Stimulated activated CD4-positive, alpha-beta T cell treated with anti-CD3 and anti-CD28 coated beads, TNF-alpha, amount 100 ng/mL, for 48 hours (primary cell): ENCODE measurements at regions not wholly inside any gene's neighbourhood (a gene's known extent, or its start where the extent isn't known, plus 50 kb on each side); places are given as distances from the start of the nearest gene placed in this dataset.
"Not testable (repeated sequence)": the region's sequence is repeated elsewhere in the genome, so short reads cannot be mapped to it uniquely, and the experiment has no call there.

Experiments
- DNase-seq, 3 donors: peaks; one replicate each; pipeline ENCODE4 v3.0.0-alpha.2; 2020; ENCODE audit warnings: low read depth in 3 of 3

DNA sequence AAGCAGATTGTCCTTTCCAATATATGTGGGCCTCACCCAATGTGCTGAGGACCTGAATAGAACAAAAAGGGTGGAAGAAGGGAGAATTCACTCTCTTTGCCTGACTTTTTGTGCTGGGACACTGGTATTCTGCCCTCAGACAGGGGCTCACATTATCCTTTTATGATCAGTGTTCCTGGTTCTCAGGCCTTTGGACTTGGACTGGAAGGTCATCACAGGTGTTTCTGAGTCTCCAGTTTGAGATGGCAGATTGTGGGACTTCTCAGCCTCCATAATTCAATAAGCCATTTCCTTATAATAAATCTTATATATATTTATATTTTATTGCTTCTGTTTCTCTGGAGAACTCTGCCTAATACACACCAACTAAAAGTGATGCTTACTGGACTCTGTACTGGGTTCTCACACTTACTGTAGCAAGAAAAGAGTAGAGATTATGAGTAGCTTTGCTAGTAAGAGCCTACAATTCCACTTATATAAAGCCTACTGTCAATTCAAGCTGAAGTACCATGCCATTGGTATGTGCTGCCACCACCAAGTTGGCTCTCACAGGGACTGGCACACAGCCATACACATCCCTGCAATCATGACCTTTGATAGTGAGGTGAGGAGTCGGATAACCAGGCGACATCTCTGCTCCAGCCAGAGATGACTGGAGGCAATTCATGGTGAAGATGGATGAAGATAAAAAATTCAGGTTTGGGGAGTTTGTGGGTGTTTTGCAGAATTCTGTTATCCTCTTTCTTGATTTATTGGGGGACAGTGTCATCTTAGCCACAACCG is 130.7 kb upstream of the NR3C1 start:
- DNase-seq, result no peak

GRCh38 chr5:143533475-143533874 is 130.0 kb upstream of the NR3C1 start:
- no peak for DNase-seq

DNA sequence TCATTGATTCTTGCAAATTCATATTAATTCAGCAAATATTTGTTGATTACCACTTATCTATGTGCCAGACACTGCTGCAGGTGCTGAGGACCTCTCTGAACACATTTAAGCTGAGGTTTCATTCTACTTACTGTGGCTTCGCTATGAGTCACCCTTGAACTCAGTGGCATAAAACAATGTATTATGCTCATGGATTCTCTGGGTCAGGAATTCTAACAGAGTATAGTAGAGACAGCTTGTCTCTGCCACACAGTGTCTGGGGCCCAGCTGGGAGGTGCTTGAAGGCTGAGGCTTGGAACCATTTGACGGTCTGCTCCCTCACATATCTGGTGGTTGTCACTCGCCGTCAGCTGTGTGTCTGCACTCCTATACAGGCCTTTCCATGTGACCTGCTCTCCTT is 124.3 kb upstream of the NR3C1 start:
- DNase-seq, result no peak

DNA sequence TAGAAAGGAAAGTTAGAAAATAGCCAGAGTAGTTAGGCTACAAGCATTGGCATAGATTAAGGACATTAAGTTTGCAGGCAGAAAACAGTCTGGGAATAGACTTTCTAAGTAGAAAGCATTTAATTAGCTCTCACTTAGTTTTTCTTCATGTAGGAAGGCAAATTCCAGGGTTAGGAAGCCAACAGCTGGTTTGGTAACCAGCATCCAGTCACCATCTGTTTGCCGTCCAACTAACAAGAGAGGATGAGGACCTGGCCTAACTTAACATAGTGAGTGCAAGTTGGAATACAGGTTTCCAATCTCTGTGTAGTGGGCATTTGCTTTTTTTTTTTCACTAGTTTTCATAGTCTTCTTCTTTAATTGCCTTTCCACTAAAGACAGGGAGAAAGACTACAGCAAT is 121.7 kb upstream of the NR3C1 start:
- no peak for DNase-seq

DNA sequence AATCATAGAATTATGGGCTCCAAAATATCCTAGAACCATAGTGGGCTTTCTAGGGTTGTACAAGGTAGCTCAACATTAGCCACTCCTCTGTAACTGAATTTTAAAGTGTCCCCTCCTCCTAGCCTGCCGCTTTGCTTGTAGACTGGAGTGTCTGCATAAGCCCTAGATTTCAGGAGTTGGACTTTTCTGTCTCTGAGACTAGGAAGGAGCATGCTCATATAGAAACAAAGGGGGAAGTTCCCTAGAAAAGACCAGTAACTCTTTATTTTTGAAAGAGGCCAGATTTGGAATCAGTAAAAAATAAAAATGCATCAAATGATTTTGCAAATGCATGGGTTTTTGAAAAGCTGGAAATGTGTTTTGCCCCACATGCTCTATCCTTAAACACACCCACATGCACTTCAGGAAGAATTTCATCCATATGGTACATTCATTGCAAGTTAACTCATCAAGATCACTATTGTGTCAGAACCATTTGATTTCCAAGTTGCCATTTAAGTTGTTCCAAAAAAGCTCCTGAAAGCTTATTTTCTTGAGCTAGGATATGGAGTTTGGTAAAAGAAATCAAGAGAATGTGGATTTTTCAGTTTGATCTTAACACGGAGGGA is 121.0 kb upstream of the NR3C1 start:
- no peak for DNase-seq

- no peak for DNase-seq
Observed at GRCh38 chr5:143521846-143522400, 118.4 kb upstream of the NR3C1 start.

DNA sequence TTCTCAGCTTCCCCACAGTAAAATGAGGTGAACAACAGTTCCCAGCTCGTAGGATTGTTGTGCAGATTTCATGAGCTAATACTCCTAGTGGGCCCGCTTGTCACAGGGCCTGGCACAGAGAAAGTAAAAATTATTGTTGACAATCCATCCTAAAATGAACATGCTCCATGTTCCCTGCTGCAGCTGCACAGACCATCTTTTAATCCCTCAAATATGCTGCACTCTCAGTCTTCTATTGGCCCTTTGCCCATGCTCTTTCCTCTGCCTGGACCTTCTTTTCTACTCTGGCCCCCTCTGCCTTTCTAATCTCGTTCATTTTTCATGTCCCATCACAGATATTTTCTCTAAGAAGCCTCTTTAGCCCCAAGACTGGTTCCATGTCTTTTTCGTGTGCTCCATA is 117.7 kb upstream of the NR3C1 start:
- DNase-seq, result no peak

DNA sequence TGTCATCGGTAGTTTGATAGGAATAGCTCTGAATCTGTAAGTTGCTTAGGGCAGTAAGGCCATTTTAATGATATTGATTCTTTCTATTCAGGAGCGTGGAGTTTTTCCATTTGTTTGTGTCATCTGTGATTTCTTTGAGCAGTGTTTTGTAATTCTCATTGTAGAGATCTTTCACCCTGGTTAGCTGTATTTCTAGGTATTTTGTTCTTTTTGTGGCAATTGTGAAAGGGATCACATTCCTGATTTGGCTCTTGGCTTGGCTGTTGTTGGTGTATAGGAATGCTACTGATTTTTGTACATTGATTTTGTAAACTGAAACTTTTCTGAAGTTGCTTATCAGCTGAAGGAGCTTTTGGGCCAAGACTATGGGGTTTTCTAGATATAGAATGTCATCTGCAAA is 115.7 kb upstream of the NR3C1 start:
- not testable (repeated sequence) for DNase-seq

- DNase-seq, result not testable (repeated sequence)
Observed at GRCh38 chr5:143517824-143518223, 114.3 kb upstream of the NR3C1 start.

DNA sequence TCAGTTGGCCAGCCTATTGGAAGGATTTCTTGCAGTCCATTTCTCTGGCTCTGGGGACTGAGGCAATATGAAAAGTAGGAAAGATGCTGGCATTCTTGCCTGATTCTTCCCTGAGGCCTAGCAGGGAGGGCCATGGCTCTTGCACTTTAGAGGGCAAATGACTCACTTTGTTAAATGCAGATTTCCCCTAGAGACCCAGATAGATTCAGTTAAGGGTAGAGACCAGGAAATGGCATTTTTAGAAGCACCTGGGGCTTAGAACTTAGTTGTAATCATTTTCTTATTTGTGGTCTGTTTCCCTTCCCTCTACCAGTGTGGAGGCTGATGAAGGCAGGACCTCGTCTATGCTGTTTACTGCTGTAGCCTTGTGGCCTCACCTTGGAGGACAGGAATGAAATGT is 112.8 kb upstream of the NR3C1 start:
- no peak for DNase-seq

DNA sequence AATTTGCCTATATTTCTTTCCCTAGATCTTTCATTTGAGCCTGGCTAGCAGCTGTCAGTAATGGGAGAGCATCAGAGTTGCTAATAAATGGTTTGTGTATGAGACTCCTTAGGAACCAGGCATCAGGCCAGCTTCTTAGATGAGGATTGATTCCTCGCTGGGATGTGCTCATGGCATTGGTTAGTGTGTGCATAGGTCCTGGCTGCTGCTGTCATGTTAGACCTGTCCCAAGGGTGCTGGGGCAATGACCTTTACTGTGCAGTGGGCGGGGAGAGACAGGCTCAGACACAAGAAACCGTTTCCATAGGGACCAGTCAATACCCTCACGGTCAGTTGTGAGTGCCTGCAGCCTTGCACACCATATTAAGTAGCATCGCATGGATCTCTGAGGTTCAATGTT is 112.3 kb upstream of the NR3C1 start:
- DNase-seq, result no peak

DNA sequence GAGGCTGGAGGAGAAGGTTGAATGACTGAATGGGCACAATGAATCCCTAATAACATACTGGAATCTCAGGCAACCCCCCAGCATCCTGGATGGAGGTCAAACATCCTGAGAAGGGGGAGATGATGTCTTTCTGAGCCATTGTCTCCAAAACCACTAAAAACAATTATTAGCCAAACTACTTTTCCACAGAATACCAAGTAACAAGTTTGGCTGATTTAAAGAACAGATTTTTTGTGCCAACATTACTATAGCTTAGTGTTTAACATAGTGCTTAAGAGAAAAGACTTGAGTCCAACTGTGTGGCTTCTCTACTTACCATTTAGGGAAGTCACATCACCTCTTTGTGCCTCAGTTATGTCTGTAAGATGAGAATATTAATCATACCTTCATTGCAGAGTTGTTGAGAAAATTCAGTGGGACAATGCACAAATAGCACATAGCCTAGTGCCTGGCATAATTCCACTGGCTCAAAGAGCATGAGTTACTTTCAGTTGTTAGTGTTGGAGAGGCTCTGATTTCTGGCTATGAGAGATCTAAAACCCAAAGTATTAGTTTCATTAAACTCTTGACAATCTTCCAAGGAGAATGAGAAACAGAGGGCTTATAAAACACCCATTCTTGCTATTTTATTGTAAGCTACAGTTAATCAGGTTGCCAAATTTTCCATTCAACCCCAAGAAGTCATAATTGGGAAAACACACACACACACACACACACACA is 111.3 kb upstream of the NR3C1 start:
- no peak for DNase-seq

- DNase-seq, result no peak
Observed at GRCh38 chr5:143513720-143514119, 110.2 kb upstream of the NR3C1 start.

DNA sequence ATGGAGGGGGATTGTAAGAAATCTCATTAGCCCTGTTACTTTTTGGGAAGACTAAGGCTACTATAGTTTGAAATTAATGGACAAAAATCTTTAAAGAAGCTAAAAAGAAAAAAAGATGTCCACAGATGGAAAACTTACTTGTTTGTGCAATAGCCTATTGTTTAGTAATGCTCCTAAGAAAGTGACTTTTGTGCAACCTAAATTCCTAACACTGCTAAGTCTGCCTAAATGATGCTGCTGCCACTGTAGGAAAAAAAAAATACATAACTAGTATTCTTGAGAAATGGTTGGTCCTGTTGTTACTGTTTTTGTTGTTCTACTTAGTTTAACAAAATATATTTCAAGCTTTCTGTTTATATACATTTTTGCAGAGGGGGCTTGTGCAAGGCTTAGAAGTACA is 108.2 kb upstream of the NR3C1 start:
- no peak for DNase-seq

DNA sequence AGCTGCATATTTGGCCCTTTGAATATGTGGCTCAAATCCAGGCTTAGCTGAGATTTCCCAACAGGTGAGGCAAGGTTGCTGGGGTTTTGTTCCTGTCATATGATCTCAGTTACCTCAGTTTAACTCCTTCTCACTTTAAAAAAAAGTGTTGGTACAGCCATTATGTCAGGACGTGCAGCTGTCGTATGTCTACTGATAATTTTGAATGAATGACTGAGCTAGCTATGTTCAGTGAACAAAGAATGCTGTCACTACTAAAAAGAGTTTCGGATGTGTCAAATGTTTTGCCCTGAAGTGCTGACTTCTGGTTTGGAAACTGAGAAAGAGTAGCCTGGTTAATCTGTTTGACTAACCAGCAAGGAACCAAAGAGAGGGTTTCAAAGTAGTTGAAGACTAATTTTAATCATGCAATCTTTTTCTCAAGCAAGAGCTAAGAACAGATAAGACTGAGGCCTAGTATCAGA is 106.3 kb upstream of the NR3C1 start:
- no peak for DNase-seq

DNA sequence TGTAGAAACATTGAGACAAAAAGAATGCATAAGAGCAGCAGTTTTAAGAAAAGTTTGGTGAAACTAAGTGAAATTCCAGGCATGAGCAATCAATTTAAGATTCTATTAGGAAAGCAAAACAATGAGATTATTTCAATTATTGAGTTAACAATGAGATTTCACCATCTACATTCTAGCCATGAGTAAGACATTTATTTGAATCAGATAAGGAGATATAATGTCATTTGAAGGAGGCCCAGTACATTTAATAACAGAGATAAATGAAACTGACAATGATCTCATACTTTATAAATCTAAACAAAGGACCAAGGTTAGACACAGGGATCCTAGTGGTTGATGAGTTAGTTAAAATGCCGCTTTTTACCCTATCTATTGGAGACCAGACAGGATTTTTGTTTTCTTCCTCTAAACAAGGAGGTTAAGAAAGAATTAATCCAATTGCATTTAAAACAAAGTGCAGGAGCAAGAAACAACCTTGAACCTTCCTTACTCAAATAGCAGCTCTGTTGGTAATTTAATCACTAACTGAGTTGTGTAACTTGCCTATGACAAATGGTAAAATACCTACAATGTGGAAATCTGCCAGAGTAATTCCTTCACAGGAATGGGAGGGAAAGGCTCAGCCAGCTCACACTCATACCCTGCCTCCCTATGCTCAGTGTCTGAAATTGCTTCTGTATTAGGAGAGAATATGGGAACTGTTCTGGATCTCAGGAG is 103.5 kb upstream of the NR3C1 start:
- DNase-seq, result no peak

GRCh38 chr5:143505934-143506333 is 102.4 kb upstream of the NR3C1 start:
- no peak for DNase-seq

GRCh38 chr5:143505354-143505753 is 101.9 kb upstream of the NR3C1 start:
- no peak for DNase-seq

DNA sequence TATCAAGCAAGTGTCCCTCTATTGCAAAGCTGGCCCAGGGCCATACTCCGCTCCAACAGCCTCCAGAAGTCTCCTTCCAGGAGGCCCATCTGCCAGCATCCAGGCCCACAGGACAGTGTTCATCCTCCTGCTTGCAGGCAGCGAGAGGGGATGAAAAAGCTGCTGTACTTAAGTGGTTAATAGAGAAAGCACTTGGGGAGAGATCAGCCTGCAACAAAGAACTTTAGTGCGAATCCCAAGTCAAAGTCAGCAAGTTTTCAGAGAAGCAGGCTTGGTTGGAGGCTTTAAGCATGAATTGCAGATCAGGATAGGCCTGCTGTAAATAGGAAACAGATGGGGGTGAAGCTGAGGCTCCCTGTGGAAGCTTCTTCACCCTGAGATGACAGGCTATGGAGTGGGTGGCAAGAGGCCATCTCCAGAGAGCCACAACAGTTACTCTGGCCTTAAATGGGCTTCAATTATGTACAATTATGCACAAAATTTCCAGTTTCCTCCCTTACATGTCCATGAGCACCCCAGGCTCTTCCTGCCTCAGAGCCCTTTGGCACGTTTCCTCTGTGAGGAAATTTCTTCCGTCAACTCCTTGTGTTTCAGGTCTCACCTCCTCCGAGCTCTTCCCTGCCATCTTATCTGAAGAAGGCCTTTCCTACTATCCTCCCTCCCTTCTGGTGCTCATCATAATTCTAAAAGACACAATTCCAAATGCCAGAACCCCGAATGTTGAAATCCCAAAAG is 98.0 kb upstream of the NR3C1 start:
- no peak for DNase-seq

- no peak for DNase-seq
Observed at GRCh38 chr5:143499480-143500114, 96.1 kb upstream of the NR3C1 start.

- DNase-seq, result no peak
Observed at GRCh38 chr5:143498821-143499220, 95.3 kb upstream of the NR3C1 start.
